Activated B cell treated with CpG ODN at 0.5 μM for 24 hours (primary cell): ENCODE measurements at regions not wholly inside any gene's neighbourhood (a gene's known extent, or its start where the extent isn't known, plus 50 kb on each side); places are given as distances from the start of the nearest gene placed in this dataset.

ENCODE experiments used
- ATAC-seq: fragments of 200-7000 bp; cut with Tn5 transposase; one replicate; pipeline ENCODE4 v1.10.0; 2021; ENCODE audit warnings: low read depth, mild to moderate bottlenecking, moderate library complexity
- CTCF ChIA-PET: fragments of 350-600 bp; sonication (Branson Sonifier 250); formaldehyde crosslinking; loops from one replicate; lab custom pipeline; 2021; ENCODE audit warnings: antibody characterized with exemption; lab: Charles Lee
- POLR2A ChIA-PET: fragments of 350-600 bp; sonication (Branson Sonifier 250); formaldehyde crosslinking; loops from one replicate; lab custom pipeline; 2021; ENCODE audit warnings: antibody characterized with exemption; lab: Charles Lee
- DNase-seq: peaks from one replicate; pipeline ENCODE4 v3.0.0; 2022
- H3K27ac Mint-ChIP-seq: one replicate; pipeline ENCODE4 v1.8.0; 2020; ENCODE audit warnings: mixed read lengths
- H3K27me3 Mint-ChIP-seq: one replicate; pipeline ENCODE4 v1.8.0; 2021; ENCODE audit warnings: mixed read lengths
- H3K36me3 Mint-ChIP-seq: one replicate; pipeline ENCODE4 v1.8.0; 2021; ENCODE audit warnings: low read depth, mixed read lengths
- H3K4me1 Mint-ChIP-seq: one replicate; pipeline ENCODE4 v1.8.0; 2021; ENCODE audit warnings: mixed read lengths
- H3K4me3 Mint-ChIP-seq: one replicate; pipeline ENCODE4 v1.8.0; 2020; ENCODE audit warnings: mild to moderate bottlenecking, mixed read lengths
- H3K9me3 Mint-ChIP-seq: one replicate; pipeline ENCODE4 v1.8.0; 2020; ENCODE audit warnings: mixed read lengths
- intact Hi-C: fragments of 100-400 bp; cut with micrococcal nuclease; formaldehyde crosslinking; loops from one replicate; pipeline ENCODE4 v1.15.1; 2024
- TF ChIP-seq, protein P1 (sequence below): fragments of 200-600 bp; IDR thresholded peaks from one replicate; pipeline ENCODE4 v1.8.0; 2022; ENCODE audit warnings: antibody characterized with exemption, mild to moderate bottlenecking

DNA sequence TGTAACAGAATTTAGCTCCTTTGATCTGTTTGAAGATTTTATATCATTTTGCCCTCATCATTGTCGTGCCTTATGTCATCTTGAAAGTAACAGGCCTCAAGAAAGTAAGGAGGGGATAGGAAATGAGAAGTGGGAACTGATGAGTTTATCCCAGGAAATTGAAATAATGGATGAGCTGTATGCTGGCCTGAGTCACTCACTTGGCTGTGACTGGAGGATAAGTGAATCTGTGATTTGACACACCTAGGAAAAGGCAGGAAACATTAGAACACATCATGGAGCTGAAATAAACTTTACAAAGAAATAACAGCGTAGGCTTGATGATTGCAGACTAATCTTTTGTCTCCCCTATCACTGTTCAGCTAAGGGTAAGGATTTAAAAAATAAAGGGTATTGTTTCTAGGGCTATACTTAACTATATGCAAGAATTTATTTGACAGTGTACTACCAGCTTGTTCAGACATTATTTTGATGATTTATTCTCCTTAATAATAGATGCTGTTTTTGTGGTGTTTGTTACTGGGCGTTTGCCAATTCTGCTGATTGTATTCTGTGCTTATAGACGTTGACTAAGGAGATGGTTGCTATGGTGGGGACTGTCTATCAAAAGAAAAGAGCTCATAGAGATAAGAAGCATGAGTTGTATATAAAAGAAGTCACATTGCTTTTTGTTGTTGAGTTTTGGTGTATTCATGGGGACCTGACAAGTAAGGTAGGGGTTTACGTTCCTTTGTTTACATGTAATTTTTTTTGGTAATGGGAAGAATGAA is 105.6 kb upstream of the ROPN1 start:
- POLR2A ChIA-PET: no interaction called here
- intact Hi-C loops: no loop called here
- no peak for ATAC-seq
- CTCF ChIA-PET: no interaction called here
- TF ChIP-seq, protein P1, sequence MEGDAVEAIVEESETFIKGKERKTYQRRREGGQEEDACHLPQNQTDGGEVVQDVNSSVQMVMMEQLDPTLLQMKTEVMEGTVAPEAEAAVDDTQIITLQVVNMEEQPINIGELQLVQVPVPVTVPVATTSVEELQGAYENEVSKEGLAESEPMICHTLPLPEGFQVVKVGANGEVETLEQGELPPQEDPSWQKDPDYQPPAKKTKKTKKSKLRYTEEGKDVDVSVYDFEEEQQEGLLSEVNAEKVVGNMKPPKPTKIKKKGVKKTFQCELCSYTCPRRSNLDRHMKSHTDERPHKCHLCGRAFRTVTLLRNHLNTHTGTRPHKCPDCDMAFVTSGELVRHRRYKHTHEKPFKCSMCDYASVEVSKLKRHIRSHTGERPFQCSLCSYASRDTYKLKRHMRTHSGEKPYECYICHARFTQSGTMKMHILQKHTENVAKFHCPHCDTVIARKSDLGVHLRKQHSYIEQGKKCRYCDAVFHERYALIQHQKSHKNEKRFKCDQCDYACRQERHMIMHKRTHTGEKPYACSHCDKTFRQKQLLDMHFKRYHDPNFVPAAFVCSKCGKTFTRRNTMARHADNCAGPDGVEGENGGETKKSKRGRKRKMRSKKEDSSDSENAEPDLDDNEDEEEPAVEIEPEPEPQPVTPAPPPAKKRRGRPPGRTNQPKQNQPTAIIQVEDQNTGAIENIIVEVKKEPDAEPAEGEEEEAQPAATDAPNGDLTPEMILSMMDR: no peak
- Mint-ChIP-seq H3K4me3 (no peak overlapping the region), H3K27ac (no peak overlapping the region), H3K4me1 (no peaks in the 10 kb centered on the region), H3K36me3 (no peaks in the 10 kb centered on the region), H3K9me3 (no peaks in the 10 kb centered on the region), H3K27me3 (peaks cover 12% of the 10 kb centered on the region)
- DNase-seq: no peak

DNA sequence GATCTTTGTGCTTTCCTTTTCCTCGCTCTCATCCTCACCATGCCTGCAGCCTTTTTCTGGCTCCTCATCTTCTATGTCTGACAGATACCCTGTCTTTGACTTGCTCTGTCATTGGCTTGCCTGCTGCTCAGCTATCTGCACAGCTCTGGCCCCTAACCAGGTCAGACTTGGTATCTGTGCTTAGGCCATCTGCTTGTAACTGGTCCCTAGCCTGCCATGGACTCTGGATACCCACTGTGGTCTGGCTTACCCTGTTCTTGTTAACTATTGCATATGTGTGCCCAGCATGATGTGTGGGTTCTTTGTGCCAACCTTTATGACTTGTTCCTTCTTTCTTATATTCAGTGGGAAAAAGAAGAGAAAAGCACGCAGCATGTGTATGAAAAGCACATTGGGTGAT is 109.7 kb upstream of the ROPN1 start:
- Mint-ChIP-seq H3K4me1 (no peaks in the 10 kb centered on the region), H3K4me3 (no peak overlapping the region), H3K27ac (no peak overlapping the region), H3K9me3 (no peaks in the 10 kb centered on the region), H3K27me3 (peaks cover 6% of the 10 kb centered on the region), H3K36me3 (no peaks in the 10 kb centered on the region)
- no peak for DNase-seq
- ATAC-seq: no peak
- ChIA-PET POLR2A (no interaction called here), CTCF (no interaction called here)
- TF ChIP-seq, protein P1: no peak
- intact Hi-C loops: no loop called here

DNA sequence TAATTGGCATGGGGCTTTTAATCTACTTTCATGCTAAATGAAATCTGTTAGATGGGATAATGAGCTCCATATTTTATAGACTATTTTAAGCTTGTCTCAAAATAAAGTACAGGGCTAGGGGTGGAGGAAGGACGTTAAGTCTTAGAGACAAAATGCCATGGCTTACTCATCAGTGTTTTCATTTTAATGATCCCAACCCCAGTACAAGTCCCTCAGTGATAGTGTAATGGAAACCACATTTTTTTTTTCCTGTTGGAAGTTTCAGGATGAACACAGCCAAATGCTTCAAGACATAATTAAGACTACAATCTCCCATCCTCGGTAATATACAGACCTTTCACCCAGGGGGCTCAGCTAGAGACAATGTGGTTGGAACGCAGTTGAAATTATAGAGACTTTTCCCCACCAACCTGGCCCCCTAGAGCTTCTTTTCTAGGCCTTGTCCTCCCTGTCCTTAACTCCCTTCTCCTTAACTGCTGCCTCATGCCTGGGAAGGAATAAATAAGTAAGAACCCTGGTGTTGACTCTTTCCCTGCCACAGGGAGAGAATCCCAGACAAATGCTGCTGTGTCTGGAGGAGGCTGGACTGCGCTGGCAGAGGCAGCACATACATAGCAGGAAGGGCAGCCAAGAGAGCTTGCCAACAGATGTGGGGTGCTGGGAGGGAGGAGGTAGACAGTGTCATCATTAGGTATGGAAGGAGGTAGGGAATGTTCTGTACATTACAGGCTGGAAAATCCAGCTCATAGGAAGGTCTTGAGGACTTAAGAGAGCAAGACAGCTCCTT is 115.4 kb upstream of the ROPN1 start:
- no peaks in the 10 kb centered on the region for H3K27me3 Mint-ChIP-seq
- POLR2A ChIA-PET: no interaction called here
- CTCF ChIA-PET: no interaction called here
- no peaks in the 10 kb centered on the region for H3K9me3 Mint-ChIP-seq
- TF ChIP-seq, protein P1: no peak
- H3K27ac Mint-ChIP-seq: no peak overlapping the region
- no peaks in the 10 kb centered on the region for H3K36me3 Mint-ChIP-seq
- H3K4me1 Mint-ChIP-seq: no peaks in the 10 kb centered on the region
- DNase-seq: no peak
- ATAC-seq: no peak
- intact Hi-C loops: no loop called here
- no peak overlapping the region for H3K4me3 Mint-ChIP-seq

DNA sequence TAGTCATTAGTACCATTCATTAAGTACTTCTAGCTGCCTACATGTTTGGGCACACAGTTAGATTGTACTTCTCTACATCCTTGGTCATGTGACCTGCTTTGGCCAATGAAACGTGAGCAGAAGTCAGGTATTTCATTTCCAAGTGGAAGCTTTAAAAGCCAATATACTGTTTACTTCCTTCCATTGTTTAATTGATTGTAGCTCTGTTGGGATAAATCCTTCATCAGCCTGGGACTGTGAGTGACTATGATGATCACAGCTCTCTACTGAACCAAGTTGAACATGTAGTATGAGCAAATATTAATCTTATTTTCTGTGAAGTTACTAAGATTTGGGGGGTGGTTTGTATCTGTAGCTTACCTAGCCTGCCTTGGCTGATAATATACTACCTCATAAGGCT is 116.5 kb upstream of the ROPN1 start:
- TF ChIP-seq, protein P1: no peak
- no peak overlapping the region for H3K27ac Mint-ChIP-seq
- intact Hi-C loops: no loop called here
- CTCF ChIA-PET: no interaction called here
- H3K4me3 Mint-ChIP-seq: no peak overlapping the region
- no peaks in the 10 kb centered on the region for H3K36me3 Mint-ChIP-seq
- POLR2A ChIA-PET: no interaction called here
- H3K4me1 Mint-ChIP-seq: no peaks in the 10 kb centered on the region
- DNase-seq (no peak), ATAC-seq (no peak)
- H3K9me3 Mint-ChIP-seq: no peaks in the 10 kb centered on the region
- peaks cover 3% of the 10 kb centered on the region for H3K27me3 Mint-ChIP-seq

DNA sequence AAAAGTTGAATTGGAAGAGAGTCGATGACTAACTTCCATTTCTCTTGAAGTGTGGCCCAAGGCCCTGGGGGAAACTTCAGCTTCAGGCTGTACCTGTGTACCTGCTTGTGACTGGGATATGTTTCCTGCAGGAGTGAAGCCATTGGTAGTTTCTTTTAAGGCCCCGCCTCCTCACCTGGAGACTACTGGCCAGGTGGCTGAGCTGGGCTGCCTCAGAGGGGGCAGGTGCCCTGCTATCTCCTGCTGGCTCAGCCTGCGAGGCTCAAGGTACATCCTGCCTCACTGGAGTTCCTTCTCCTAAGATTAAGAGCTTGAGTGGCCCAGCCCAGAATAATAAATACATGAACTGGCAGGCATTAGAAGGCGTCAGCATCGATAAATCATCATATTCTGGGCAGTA is 121.6 kb upstream of the ROPN1 start:
- ATAC-seq (no peak), DNase-seq (no peak)
- peaks cover 9% of the 10 kb centered on the region for H3K27me3 Mint-ChIP-seq
- CTCF ChIA-PET: no interaction called here
- TF ChIP-seq, protein P1: no peak
- H3K36me3 Mint-ChIP-seq: no peaks in the 10 kb centered on the region
- no peaks in the 10 kb centered on the region for H3K4me1 Mint-ChIP-seq
- H3K4me3 Mint-ChIP-seq: no peak overlapping the region
- no peaks in the 10 kb centered on the region for H3K9me3 Mint-ChIP-seq
- POLR2A ChIA-PET: no interaction called here
- intact Hi-C loops: no loop called here
- no peak overlapping the region for H3K27ac Mint-ChIP-seq
